ENCODE measurements at regions not wholly inside any gene's neighbourhood (a gene's known extent, or its start where the extent isn't known, plus 50 kb on each side); places are given as distances from the start of the nearest gene placed in this dataset.

- no peak for DNase-seq
These were observed 504.7 kb upstream of the NR2F2 start for GRCh38 chr15:95825671-95826411.

- peak; percentile 0 for DNase-seq
These were observed 503.9 kb upstream of the NR2F2 start for GRCh38 chr15:95826412-95827195.

- DNase-seq, result no peak
These were observed 501.4 kb upstream of the NR2F2 start for GRCh38 chr15:95829062-95829461.

- DNase-seq, result no peak
These were observed 500.2 kb upstream of the NR2F2 start for GRCh38 chr15:95830281-95830680.

GRCh38 chr15:95832668-95833067 lies 497.8 kb upstream of the NR2F2 start:
- no peak for DNase-seq

GRCh38 chr15:95834028-95834804 lies 496.3 kb upstream of the NR2F2 start:
- DNase-seq, result no peak

GRCh38 chr15:95836536-95836935 lies 494.0 kb upstream of the NR2F2 start:
- DNase-seq, result no peak

- DNase-seq, result no peak
These were observed 493.0 kb upstream of the NR2F2 start for GRCh38 chr15:95837341-95838004.

GRCh38 chr15:95839367-95839782 lies 491.1 kb upstream of the NR2F2 start:
- no peak for DNase-seq

GRCh38 chr15:95840004-95840403 lies 490.5 kb upstream of the NR2F2 start:
- no peak for DNase-seq

GRCh38 chr15:95840855-95841254 lies 489.6 kb upstream of the NR2F2 start:
- no peak for DNase-seq

GRCh38 chr15:95842576-95842975 lies 487.9 kb upstream of the NR2F2 start:
- no peak for DNase-seq

GRCh38 chr15:95843241-95843910 lies 487.1 kb upstream of the NR2F2 start:
- DNase-seq, result no peak

GRCh38 chr15:95845862-95846515 lies 484.5 kb upstream of the NR2F2 start:
- DNase-seq, result no peak

- DNase-seq, result no peak
These were observed 482.4 kb upstream of the NR2F2 start for GRCh38 chr15:95848126-95848525.

GRCh38 chr15:95850837-95851236 lies 479.7 kb upstream of the NR2F2 start:
- no peak for DNase-seq

GRCh38 chr15:95853350-95853749 lies 477.1 kb upstream of the NR2F2 start:
- DNase-seq, result no peak

- no peak for DNase-seq
These were observed 473.3 kb upstream of the NR2F2 start for GRCh38 chr15:95857124-95857757.

GRCh38 chr15:95857758-95858157 lies 472.7 kb upstream of the NR2F2 start:
- DNase-seq, result no peak

- DNase-seq, result no peak
These were observed 470.1 kb upstream of the NR2F2 start for GRCh38 chr15:95860406-95860805.

GRCh38 chr15:95864467-95864886 lies 466.0 kb upstream of the NR2F2 start:
- no peak for DNase-seq

Data from stimulated activated naive CD4-positive, alpha-beta T cell treated with Interleukin-2 at 50 U/mL for 16 hours (primary cell).